GM12875 (cell line): ENCODE measurements at regions not wholly inside any gene's neighbourhood (a gene's known extent, or its start where the extent isn't known, plus 50 kb on each side); places are given as distances from the start of the nearest gene placed in this dataset.
"Not testable (repeated sequence)": the region's sequence is repeated elsewhere in the genome, so short reads cannot be mapped to it uniquely, and the experiment has no call there.

Experiments used
- H3K4me3 ChIP-seq: one replicate; pipeline ENCODE4 v1.5.1; 2011; ENCODE audit warnings: low read depth, low read length, control low read depth
- TF ChIP-seq, protein P1 (sequence below): IDR thresholded peaks from 2 replicates; pipeline ENCODE4 v1.5.1; 2011; ENCODE audit warnings: low read depth, mild to moderate bottlenecking, control low read depth, inconsistent platforms, low read length, moderate library complexity, borderline replicate concordance; ENCODE audit not compliant: insufficient read depth

DNA sequence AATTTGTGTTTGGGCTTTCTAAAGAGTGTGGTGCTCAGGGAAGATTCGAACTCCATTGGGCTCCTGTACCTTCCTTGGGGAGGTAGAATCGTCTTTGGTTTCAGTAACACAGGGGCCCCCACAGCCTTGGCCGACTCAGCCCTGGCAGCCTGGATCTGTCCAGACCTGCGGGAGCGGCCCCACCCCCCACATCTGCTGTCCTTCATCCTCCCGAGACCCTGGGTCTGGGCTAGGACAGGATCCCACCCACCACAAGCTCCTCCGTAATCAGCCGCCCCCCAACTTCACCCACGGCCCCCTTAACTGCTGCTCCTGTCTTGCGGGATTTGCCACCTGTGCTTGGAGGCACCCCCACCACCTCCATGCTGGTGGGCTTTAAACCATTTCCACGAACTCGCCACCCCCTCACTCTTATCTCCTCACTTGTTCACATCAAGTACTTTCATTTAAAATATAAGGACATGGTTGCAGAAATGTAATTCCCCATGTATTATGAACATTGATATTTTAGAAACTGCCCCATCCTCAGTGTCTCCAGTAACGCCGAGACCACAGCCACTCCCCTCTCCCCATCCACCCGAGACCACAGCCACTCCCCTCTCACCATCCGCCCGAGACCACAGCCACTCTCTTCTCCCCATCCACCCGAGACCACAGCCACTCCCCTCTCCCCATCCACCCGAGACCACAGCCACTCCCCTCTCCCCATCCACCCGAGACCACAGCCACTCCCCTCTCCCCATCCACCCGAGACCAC, 84.7 kb upstream of the SFSWAP start:
- not testable (repeated sequence) for H3K4me3 ChIP-seq

DNA sequence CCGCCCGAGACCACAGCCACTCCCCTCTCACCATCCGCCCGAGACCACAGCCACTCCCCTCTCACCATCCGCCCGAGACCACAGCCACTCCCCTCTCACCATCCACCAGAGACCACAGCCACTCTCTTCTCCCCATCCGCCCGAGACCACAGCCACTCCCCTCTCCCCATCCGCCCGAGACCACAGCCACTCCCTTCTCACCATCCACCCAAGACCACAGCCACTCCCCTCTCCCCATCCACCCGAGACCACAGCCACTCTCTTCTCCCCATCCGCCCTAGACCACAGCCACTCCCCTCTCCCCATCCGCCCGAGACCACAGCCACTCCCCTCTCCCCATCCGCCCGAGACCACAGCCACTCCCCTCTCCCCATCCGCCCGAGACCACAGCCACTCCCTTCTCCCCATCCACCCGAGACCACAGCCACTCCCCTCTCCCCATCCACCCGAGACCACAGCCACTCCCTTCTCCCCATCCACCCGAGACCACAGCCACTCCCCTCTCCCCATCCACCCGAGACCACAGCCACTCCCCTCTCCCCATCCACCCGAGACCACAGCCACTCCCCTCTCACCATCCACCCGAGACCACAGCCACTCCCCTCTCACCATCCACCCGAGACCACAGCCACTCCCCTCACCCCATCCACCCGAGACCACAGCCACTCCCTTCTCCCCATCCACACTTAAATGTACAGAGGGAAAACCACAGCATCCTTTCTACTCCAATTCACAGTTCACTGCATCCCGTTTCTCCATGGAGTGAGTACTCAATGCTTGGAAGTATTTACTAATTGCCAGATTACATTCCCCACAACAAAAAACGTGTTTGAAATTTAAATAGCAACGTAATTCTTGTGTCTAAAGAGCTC, 83.5 kb upstream of the SFSWAP start:
- H3K4me3 ChIP-seq: not testable (repeated sequence)

DNA sequence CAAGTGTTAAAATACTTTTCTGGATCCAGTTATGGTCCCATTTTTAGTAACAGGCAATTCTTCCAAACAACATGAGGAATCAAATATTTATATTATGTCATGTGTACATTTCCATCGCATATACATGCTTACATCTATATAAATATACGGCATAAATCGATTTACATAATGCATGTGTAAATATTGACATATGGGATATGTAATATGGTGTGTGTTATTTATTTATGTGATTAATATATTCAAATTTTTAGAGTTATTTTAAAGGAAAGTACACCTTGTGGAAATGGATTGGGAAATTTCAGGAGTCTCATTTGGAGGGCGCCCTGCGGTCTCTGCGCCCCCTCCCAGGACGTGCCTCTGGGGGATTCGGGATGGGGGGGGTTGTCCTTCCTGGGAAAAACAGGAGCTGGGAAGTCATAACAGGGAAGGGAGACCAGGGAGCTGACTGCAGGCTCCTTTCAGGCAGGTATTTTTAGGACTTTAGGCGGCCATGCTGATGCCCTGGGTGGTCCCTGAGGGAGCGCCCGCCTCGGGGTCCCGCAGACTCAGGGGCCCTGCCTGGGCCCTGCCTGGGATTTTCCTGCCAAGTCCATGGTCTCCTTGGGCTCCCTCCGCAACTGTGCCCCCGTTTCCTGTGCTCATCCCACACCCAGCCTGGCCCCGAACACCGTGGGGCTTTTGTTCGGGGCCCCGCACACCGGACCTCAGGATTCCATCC, 82.7 kb upstream of the SFSWAP start:
- H3K4me3 ChIP-seq: no peak overlapping the region

DNA sequence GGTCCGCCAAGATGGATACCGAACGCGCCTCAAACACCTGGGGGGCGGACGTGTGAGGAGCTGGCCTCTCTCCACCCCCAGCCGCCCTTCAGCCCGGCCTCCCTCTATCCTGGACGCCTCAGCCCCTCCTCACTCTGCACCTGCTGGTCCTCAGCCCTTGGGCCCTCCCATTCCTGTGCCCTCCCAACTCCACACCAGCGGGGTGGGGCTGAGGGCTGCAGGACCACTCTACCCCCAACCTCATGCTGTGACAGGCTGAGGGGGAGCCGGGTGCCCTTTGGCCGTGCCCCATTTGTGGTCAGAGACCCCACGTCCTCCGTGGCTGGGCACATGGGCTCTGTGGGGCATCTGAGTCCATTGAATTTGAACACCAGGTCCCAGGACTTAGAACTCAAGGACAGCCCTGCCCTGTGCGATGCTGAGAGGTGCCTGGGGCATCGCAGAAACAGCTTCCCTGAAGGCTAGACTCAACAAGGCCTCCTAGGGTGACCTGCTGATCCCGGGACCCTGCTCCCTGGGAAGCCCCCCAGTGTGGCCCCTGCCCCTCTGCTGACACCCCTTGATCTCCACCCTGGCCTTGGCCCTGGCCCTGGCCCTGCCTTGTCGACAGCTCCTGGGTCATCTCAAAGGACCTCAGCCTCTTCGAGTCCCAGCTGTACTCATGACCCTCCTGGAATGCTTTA, 82.0 kb upstream of the SFSWAP start:
- TF ChIP-seq, protein P1, sequence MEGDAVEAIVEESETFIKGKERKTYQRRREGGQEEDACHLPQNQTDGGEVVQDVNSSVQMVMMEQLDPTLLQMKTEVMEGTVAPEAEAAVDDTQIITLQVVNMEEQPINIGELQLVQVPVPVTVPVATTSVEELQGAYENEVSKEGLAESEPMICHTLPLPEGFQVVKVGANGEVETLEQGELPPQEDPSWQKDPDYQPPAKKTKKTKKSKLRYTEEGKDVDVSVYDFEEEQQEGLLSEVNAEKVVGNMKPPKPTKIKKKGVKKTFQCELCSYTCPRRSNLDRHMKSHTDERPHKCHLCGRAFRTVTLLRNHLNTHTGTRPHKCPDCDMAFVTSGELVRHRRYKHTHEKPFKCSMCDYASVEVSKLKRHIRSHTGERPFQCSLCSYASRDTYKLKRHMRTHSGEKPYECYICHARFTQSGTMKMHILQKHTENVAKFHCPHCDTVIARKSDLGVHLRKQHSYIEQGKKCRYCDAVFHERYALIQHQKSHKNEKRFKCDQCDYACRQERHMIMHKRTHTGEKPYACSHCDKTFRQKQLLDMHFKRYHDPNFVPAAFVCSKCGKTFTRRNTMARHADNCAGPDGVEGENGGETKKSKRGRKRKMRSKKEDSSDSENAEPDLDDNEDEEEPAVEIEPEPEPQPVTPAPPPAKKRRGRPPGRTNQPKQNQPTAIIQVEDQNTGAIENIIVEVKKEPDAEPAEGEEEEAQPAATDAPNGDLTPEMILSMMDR: no peak

More for the DNA sequence above, 82.7 kb upstream of the SFSWAP start:
- TF ChIP-seq, protein P1: no peak

DNA sequence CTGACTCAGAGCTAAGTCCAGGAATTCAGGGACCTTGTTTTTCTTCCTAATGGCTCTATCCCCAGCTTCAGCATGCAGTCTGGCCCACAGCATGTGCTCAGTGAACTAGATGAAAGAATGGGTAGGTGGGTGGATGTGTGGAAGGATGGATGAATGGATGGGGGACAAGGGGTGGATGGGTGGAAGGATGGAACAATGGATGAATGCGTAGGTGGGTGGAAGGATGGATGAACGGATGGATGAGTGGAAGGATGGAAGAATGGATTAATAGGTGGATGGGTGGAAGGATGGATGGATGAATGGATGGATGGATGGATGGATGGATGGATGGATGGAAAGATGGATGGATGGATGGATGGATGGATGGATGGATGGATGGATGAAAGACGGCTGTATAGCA, 79.7 kb upstream of the SFSWAP start:
- TF ChIP-seq, protein P1: no peak
- no peak overlapping the region for H3K4me3 ChIP-seq

More for the DNA sequence above, 82.0 kb upstream of the SFSWAP start:
- H3K4me3 ChIP-seq: no peak overlapping the region

DNA sequence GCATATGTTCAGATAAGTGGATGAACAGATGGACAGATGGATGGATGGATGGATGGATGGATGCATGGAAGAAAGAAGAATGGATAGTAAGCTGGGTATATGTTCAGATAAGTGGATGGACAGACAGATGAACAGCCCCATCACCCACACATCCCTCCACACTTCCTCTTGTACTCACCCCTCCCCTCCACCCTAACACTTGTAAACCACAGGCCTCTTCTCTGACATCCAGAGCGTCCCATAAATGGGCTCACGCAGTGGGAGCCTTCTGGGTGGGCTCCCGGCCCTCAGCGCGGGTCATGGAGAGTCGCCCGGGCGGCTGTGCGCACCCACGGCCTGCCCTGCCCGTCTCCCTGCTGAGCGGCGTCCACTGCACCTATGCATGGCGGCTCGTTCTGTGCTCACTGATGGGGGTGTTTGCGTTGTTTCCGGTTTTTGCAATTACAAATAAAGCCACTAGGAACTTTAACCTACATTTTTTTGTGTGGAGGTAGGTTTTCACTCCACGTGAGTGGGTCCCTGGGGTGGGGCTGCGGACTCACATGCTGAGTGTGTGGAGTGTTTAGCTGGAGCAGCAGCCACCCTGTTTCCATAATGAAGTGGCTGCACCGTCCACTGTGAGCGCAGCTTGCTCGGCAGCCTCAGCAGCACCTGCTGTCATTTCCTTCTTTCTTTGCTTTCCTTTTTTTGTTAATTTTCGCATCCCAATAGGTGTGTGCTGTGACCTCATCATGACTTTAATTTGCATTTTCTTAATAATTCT, 78.8 kb upstream of the SFSWAP start:
- H3K4me3 ChIP-seq: not testable (repeated sequence)

DNA sequence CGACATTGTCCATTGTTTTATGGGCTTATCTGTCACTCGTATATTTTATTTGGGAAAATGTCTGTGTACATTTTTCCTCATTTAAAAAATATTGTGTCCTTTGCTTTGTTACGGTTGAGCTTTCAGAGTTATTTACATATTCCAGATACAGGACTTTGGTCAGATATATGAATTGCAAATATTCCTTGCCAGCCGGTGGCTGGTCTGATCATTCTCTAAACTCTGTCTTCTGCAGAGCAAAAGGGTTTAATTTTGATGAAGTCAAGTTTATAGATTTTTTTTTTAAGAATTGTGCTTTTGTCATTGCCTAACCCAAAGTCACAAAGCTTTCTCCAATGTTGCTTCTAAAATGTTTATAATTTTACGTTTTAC, 78.3 kb upstream of the SFSWAP start:
- not testable (repeated sequence) for H3K4me3 ChIP-seq

DNA sequence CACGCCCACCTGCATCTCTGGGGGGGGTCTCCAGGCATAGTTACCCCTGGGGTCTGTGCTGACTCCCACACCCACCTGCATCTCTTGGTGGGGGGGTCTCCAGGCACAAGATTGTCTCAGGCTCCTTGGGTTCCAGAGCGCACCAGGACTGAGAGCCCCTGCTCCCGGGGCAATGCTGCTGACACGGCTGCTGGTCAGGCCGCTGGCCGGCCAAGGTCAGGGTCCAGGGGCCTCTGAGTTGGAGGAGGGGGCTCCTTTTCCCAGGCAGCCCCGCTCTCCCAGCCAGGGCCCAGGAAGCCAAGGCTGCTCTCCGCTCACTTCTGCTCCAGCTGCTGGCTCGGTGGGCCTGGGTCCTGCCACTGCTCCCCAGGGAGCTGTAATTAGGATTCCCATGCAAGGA, 77.3 kb upstream of the SFSWAP start:
- H3K4me3 ChIP-seq: not testable (repeated sequence)

DNA sequence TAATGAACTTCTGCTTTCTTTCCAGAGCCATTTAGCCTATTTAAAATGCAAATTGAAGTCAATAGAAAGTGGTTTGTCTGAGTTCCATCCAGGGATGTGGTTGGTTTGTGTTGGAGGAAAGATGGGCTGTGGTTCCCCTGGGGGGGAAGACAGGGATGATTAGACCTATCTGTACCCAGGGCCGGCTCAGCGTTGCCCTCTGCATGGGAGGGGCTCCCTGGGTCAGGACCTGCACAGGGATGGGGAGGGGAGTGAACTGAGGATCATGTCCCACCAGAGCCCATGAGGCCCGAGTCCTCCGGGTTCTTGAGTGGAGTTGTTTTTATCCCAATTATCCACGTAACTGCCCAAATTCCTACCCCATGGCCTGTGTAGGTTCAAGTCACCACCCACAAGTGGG, 76.9 kb upstream of the SFSWAP start:
- TF ChIP-seq, protein P1: no peak
- H3K4me3 ChIP-seq: no peak overlapping the region

DNA sequence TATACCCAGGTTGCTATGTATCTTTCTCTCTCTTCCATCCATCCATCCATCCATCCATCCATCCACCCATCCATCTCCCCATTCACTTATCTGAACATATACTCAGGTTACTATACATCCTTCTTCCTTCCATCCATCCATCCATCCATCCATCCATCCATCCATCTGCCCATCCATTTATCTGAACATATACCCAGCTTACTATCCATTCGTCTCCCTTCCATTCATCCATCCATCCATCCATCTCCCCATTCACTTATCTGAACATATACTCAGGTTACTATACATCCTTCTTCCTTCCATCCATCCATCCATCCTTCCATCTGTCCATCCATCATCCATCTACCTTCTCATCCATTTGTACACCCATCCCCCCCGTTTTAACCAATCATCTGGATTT, 75.9 kb upstream of the SFSWAP start:
- not testable (repeated sequence) for H3K4me3 ChIP-seq
